K562 (cell line): ENCODE measurements at regions not wholly inside any gene's neighbourhood (a gene's known extent, or its start where the extent isn't known, plus 50 kb on each side); places are given as distances from the start of the nearest gene placed in this dataset.
A peak's percentile ranks its signal among the peaks of the same experiment; 100 is the strongest.

Experiments used
- ATAC-seq: fragments of 200-7000 bp; cut with Tn5 transposase; 3 replicates; pipeline ENCODE4 v1.9.1; 2020; ENCODE audit warnings: moderate library complexity
- BruUV-seq: library from RNA; stranded (reverse); fragments of 400-500 nt; replicated peaks from 2 replicates; lab custom pipeline; 2021; lab: Mats Ljungman, UMichigan
- CTCF ChIA-PET: fragments of 300-600 bp; formaldehyde crosslinking; extraction: SDS; loops from one replicate; lab custom pipeline; 2021; ENCODE audit warnings: low intra/inter-chr PET ratio; lab: Yijun Ruan, JAX
- POLR2A ChIA-PET: fragments of 300-600, 350-650 bp; sonication (Branson Sonifier 250); formaldehyde crosslinking; extraction: SDS; loops from one replicate; lab custom pipeline; 2021; ENCODE audit warnings: antibody characterized with exemption, inconsistent platforms; lab: Yijun Ruan, JAX
- DNase-seq, 4 experiments: peaks; one replicate each; pipeline versions ENCODE4 v3.0.0 to v3.0.0-alpha.2; 2011 to 2018; ENCODE audit warnings: low spot score in 3 of 4, mixed read lengths in 3 of 4; ENCODE audit errors: extremely low read depth in 1 of 4
- FAIRE-seq: peaks from 2 replicates; lab custom pipeline; 2011; peaks lifted over from hg19 to GRCh38; lab: Jason Lieb, UNC
- H2AFZ ChIP-seq: 2 replicates; pipeline ENCODE4 v1.6.0; 2011; ENCODE audit warnings: low read depth, low read length, control low read depth, inconsistent platforms
- H3K27ac ChIP-seq: fragments of 200-600 bp; 3 replicates; pipeline ENCODE4 v1.8.0; 2011; ENCODE audit warnings: low read depth, mild to moderate bottlenecking, control low read depth, inconsistent platforms, low read length, moderate library complexity, mixed read lengths; ENCODE audit errors: extremely low read depth
- H3K27me3 ChIP-seq, 2 experiments: fragments of 300-600 bp in 1 of 2; 2 replicates in 1 of 2; 3 replicates in 1 of 2; pipeline versions ENCODE4 v1.6.0 to v1.8.0; 2011; ENCODE audit warnings: inconsistent platforms in 2 of 2, low read length in 2 of 2, mild to moderate bottlenecking in 1 of 2, mixed read lengths in 1 of 2, moderate library complexity in 1 of 2; ENCODE audit not compliant: control insufficient read depth in 2 of 2, insufficient read depth in 2 of 2
- H3K36me3 ChIP-seq: fragments of 300-600 bp; 3 replicates; pipeline ENCODE4 v1.8.0; 2011; ENCODE audit warnings: mild to moderate bottlenecking, low read length, inconsistent platforms; ENCODE audit not compliant: control insufficient read depth, insufficient read depth
- H3K4me1 ChIP-seq, 2 experiments: fragments of 200-600 bp in 1 of 2; replicated peaks in 1 of 2; 2 replicates in 1 of 2; 3 replicates in 1 of 2; pipeline versions ENCODE4 v1.5.1 to v1.8.0; 2011; ENCODE audit warnings: inconsistent platforms in 2 of 2, low read length in 2 of 2, mild to moderate bottlenecking in 1 of 2, mixed read lengths in 1 of 2, moderate library complexity in 1 of 2; ENCODE audit not compliant: control insufficient read depth in 2 of 2, insufficient read depth in 2 of 2
- H3K4me2 ChIP-seq: 2 replicates; pipeline ENCODE4 v1.6.1; 2011; ENCODE audit warnings: low read length, control low read depth, inconsistent platforms, mixed read lengths; ENCODE audit not compliant: insufficient read depth
- H3K4me3 ChIP-seq: fragments of 200-600 bp; sonication (generic), shearing (Covaris generic); 2 replicates; pipeline ENCODE4 v1.5.1; 2016; ENCODE audit warnings: control low read depth, inconsistent platforms
- H3K79me2 ChIP-seq: fragments of 200-600 bp; 3 replicates; pipeline ENCODE4 v1.8.0; 2011; ENCODE audit warnings: low read length, inconsistent platforms; ENCODE audit not compliant: control insufficient read depth, insufficient read depth
- H3K9ac ChIP-seq, 2 experiments: 2 replicates each; pipeline versions ENCODE4 v1.6.0 to v1.6.1; 2011; ENCODE audit warnings: low read depth in 2 of 2, low read length in 2 of 2, control low read depth in 1 of 2, inconsistent platforms in 1 of 2, mild to moderate bottlenecking in 1 of 2, mixed read lengths in 1 of 2; ENCODE audit not compliant: insufficient read depth in 1 of 2
- H3K9me1 ChIP-seq: one replicate; pipeline ENCODE4 v1.6.0; 2011; ENCODE audit warnings: inconsistent platforms, mild to moderate bottlenecking, low read length, moderate library complexity; ENCODE audit not compliant: control insufficient read depth, insufficient read depth
- H3K9me3 ChIP-seq: replicated peaks from 2 replicates; pipeline ENCODE4 v1.5.1; 2011; ENCODE audit warnings: low read depth, low read length, inconsistent platforms; ENCODE audit not compliant: control insufficient read depth, insufficient read depth
- H4K20me1 ChIP-seq: replicated peaks from 2 replicates; pipeline ENCODE4 v1.6.1; 2011; ENCODE audit warnings: low read length, inconsistent platforms, mixed read lengths; ENCODE audit not compliant: control insufficient read depth, insufficient read depth
- ATF3 ChIP-seq, 2 experiments: fragments of 450-650 bp in 1 of 2; sonication (generic) in 1 of 2; formaldehyde crosslinking in 1 of 2; IDR thresholded peaks in 1 of 2; conservative IDR thresholded peaks in 1 of 2; 2 replicates each; pipeline versions ENCODE4 v1.6.1 to v1.8.1; 2016 to 2023; ENCODE audit warnings: mild to moderate bottlenecking in 2 of 2, moderate library complexity in 2 of 2, inconsistent platforms in 1 of 2, missing genetic modification reagents in 1 of 2
- MEF2D ChIP-seq: conservative IDR thresholded peaks from 2 replicates; pipeline ENCODE4 v1.6.1; 2016; ENCODE audit warnings: low read depth, missing genetic modification characterization, missing compliant biosample characterization
- POLR2B ChIP-seq: fragments of 450-650 bp; IDR thresholded peaks from 2 replicates; pipeline ENCODE4 v1.6.1; 2018; ENCODE audit warnings: low read depth; ENCODE audit not compliant: partially characterized antibody
- RFX1 ChIP-seq: fragments of 450-650 bp; IDR thresholded peaks from 2 replicates; pipeline ENCODE4 v1.6.1; 2016; ENCODE audit warnings: mild to moderate bottlenecking, moderate library complexity
- TBP ChIP-seq: optimal IDR thresholded peaks from 2 replicates; pipeline ENCODE3; 2011; ENCODE audit warnings: low read depth, low read length, improper control_type of control experiment
- ZNF830 ChIP-seq: fragments of 250-450 bp; sonication (Bioruptor Pico); IDR thresholded peaks from 2 replicates; pipeline ENCODE4 v1.5.0; 2021; ENCODE audit warnings: mild to moderate bottlenecking
- ZSCAN32 ChIP-seq: fragments of 450-650 bp; formaldehyde crosslinking; IDR thresholded peaks from 2 replicates; pipeline ENCODE4 v1.4.0; 2020; ENCODE audit warnings: mild to moderate bottlenecking, moderate library complexity
- WGBS: fragments of 100-300 bp; shearing (Covaris generic); methylation state at CpG from one replicate; pipeline ENCODE4 v1.1.6; 2016; ENCODE audit warnings: low coverage, mixed read lengths; ENCODE audit not compliant: insufficient coverage; ENCODE audit errors: missing lambda C conversion rate; 5-methylcytosine and 5-hydroxymethylcytosine counted together
- in situ Hi-C: fragments of 300-500 bp; cut with MboI; formaldehyde crosslinking; loops from 4 replicates; pipeline ENCODE4 v1.15.0; 2018; ENCODE audit warnings: inconsistent platforms, mixed read lengths
- intact Hi-C: fragments of 100-400 bp; cut with micrococcal nuclease; formaldehyde crosslinking; loops from 2 replicates; pipeline ENCODE4 v1.14.2; 2022

GRCh38 chr3:65285956-65286355, 598.2 kb upstream of the ADAMTS9 start (continued):
- TF ChIP-seq POLR2B (no peak), ATF3 (IDR thresholded peaks at IDR 0.05) (no peak), ATF3 (CRISPR knock-in tag; conservative IDR thresholded peaks at IDR 0.05) (no peak)

GRCh38 chr3:65284961-65285360, 597.2 kb upstream of the ADAMTS9 start:
- WGBS = 0% methylated on average over 1 of the region's 1 CpG
- Histone ChIP-seq H3K4me3 (no peak overlapping the region), H4K20me1 (no peaks in the 10 kb centered on the region), H3K27me3 (no peaks in the 10 kb centered on the region), H2AFZ (no peak overlapping the region), H3K9ac (no peak overlapping the region), H3K79me2 (no peaks in the 10 kb centered on the region), H3K9me1 (no peaks in the 10 kb centered on the region), H3K4me2 (no peak overlapping the region), H3K9me3 (no peaks in the 10 kb centered on the region), H3K36me3 (no peaks in the 10 kb centered on the region), H3K27ac (no peak overlapping the region), H3K4me1 (no peaks in the 10 kb centered on the region)
- ATAC-seq (no peak), FAIRE-seq (no peak), DNase-seq (no peak)
- TF ChIP-seq ZSCAN32 (CRISPR knock-in tag) (no peak), TBP (no peak), MEF2D (tag) (no peak), RFX1 (peak; percentile 58), ZNF830 (CRISPR knock-in tag) (no peak)
- ChIA-PET POLR2A (no interaction called here), CTCF (no interaction called here)
- in situ Hi-C loops = no loop called here
- BruUV-seq = no TSS peak
- intact Hi-C loops = no loop called here
